IgD-negative memory B cell (primary cell): ENCODE measurements at regions not wholly inside any gene's neighbourhood (a gene's known extent, or its start where the extent isn't known, plus 50 kb on each side); places are given as distances from the start of the nearest gene placed in this dataset.
"Not testable (repeated sequence)": the region's sequence is repeated elsewhere in the genome, so short reads cannot be mapped to it uniquely, and the experiment has no call there.

Experiments
- H3K27ac Mint-ChIP-seq, 3 donors: one replicate each; pipeline ENCODE4 v1.8.0; 2020 to 2022; ENCODE audit warnings: mild to moderate bottlenecking in 3 of 3, mixed read lengths in 3 of 3, moderate library complexity in 1 of 3
- H3K27me3 Mint-ChIP-seq: one replicate; pipeline ENCODE4 v1.8.0; 2021; ENCODE audit warnings: mixed read lengths
- H3K36me3 Mint-ChIP-seq: one replicate; pipeline ENCODE4 v1.8.0; 2020; ENCODE audit warnings: mild to moderate bottlenecking, mixed read lengths
- H3K4me1 Mint-ChIP-seq, 3 donors: one replicate each; pipeline ENCODE4 v1.8.0; 2020 to 2022; ENCODE audit warnings: mixed read lengths in 3 of 3, mild to moderate bottlenecking in 1 of 3
- H3K4me3 Mint-ChIP-seq, 4 donors: one replicate each; pipeline ENCODE4 v1.8.0; 2020 to 2022; ENCODE audit warnings: mild to moderate bottlenecking in 4 of 4, mixed read lengths in 4 of 4, moderate library complexity in 3 of 4
- H3K9me3 Mint-ChIP-seq, 3 donors: one replicate each; pipeline ENCODE4 v1.8.0; 2020 to 2021; ENCODE audit warnings: mixed read lengths in 3 of 3, mild to moderate bottlenecking in 1 of 3

- peaks cover 0 to 6% (median 4%) of the 10 kb centered on the region in 3 donors for H3K9me3 Mint-ChIP-seq
- H3K27me3 Mint-ChIP-seq = no peaks in the 10 kb centered on the region
- peaks cover 13 to 14% (median 13%) of the 10 kb centered on the region in 3 donors for H3K4me1 Mint-ChIP-seq
- peak overlapping the region in 1 of 3 donors; percentile 48 for H3K27ac Mint-ChIP-seq
- no peaks in the 10 kb centered on the region for H3K36me3 Mint-ChIP-seq
- H3K4me3 Mint-ChIP-seq = peak overlapping the region in 1 of 4 donors; percentile 45
Observed at GRCh38 chr10:63977329-63977923, 456.2 kb downstream of the REEP3 start.

GRCh38 chr10:63980870-63981269 is 459.7 kb downstream of the REEP3 start:
- peak overlapping the region in 2 of 4 donors; percentile 1 to 70 for H3K4me3 Mint-ChIP-seq
- not testable (repeated sequence) for H3K27me3 Mint-ChIP-seq

DNA sequence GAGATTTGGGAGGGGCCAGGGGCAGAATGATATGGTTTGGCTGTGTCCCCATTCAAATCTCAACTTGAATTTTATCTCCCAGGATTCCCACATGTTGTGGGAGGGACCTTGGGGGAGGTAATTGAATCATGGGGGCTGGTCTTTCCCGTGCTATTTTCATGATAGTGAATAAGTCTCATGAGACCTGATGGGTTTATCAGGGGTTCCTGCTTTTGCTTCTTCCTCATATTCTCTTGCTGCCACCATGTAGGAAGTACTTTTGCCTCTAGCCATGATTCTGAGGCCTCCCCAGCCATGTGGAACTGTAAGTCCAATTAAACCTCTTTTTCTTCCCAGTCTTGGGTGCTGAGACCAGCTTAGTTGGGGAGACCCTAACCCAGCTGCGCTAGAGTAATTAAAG is 462.9 kb downstream of the REEP3 start:
- H3K27me3 Mint-ChIP-seq, H3K27ac Mint-ChIP-seq, H3K36me3 Mint-ChIP-seq, H3K9me3 Mint-ChIP-seq, H3K4me3 Mint-ChIP-seq: not testable (repeated sequence)
- H3K4me1 Mint-ChIP-seq = peaks cover 17 to 21% (median 19%) of the 10 kb centered on the region in 3 donors

More at GRCh38 chr10:63980870-63981269, 459.7 kb downstream of the REEP3 start:
- not testable (repeated sequence) for H3K36me3 Mint-ChIP-seq, H3K9me3 Mint-ChIP-seq
- H3K27ac Mint-ChIP-seq = peak overlapping the region in 1 of 3 donors; percentile 21
- peaks cover 13 to 15% (median 15%) of the 10 kb centered on the region in 3 donors for H3K4me1 Mint-ChIP-seq

GRCh38 chr10:63986536-63986935 is 465.3 kb downstream of the REEP3 start:
- Mint-ChIP-seq H3K27me3 (no peaks in the 10 kb centered on the region), H3K4me1 (peaks cover 5 to 9% (median 5%) of the 10 kb centered on the region in 3 donors), H3K36me3 (no peaks in the 10 kb centered on the region), H3K27ac (no peak overlapping the region), H3K9me3 (peaks cover 0 to 7% (median 6%) of the 10 kb centered on the region in 3 donors), H3K4me3 (peak overlapping the region in 1 of 4 donors; percentile 24)

GRCh38 chr10:63987212-63987611 is 466.0 kb downstream of the REEP3 start:
- peaks cover 0 to 5% (median 4%) of the 10 kb centered on the region in 3 donors for H3K9me3 Mint-ChIP-seq
- peaks cover 5 to 9% (median 5%) of the 10 kb centered on the region in 3 donors for H3K4me1 Mint-ChIP-seq
- H3K27ac Mint-ChIP-seq = no peak overlapping the region
- H3K4me3 Mint-ChIP-seq = no peak overlapping the region
- H3K36me3 Mint-ChIP-seq = no peaks in the 10 kb centered on the region
- H3K27me3 Mint-ChIP-seq = no peaks in the 10 kb centered on the region

DNA sequence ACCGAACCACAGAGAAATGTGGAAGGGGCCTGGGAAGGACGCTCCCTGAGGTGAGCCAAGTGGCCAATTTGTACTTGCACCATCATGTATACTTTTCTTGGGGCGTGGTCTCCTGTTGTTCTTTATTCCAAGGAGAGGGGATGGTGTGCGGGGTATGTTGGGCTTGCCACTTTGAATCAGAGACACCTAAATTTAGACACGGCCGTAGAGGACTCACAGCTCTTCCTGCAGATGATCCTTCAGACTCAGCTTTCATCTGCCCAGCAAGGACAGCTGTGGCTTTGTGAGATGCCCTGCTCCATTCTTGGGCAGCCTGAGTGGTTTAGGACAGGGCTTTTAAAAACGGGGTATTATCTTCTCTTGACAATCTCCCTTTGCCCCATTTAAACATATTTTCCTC is 473.2 kb downstream of the REEP3 start:
- H3K4me3 Mint-ChIP-seq = no peak overlapping the region
- no peaks in the 10 kb centered on the region for H3K27me3 Mint-ChIP-seq
- H3K27ac Mint-ChIP-seq = no peak overlapping the region
- no peaks in the 10 kb centered on the region for H3K4me1 Mint-ChIP-seq
- H3K9me3 Mint-ChIP-seq = peaks cover 2 to 4% (median 3%) of the 10 kb centered on the region in 3 donors
- no peaks in the 10 kb centered on the region for H3K36me3 Mint-ChIP-seq

DNA sequence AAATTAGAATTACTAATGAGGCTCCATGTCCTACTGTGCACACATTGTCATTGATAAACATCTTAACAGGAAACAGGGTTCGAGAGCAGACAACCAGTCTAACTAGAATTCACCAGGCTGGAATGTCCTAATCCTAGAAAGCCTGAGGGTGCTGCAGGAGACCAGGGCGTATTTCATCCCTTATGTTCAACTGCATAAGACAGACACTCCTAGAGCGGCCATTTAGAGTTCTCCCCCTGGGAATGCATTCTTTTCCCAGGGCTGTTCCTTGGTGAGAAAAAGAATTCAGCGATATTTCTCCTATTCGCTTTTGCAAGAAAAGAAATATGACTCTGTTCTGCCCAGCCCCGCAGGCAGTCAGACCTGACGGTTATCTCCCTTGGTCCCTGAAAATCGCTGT is 486.0 kb downstream of the REEP3 start:
- no peaks in the 10 kb centered on the region for H3K27me3 Mint-ChIP-seq
- no peak overlapping the region for H3K4me3 Mint-ChIP-seq
- H3K4me1 Mint-ChIP-seq = no peaks in the 10 kb centered on the region
- no peak overlapping the region for H3K27ac Mint-ChIP-seq
- H3K9me3 Mint-ChIP-seq = peaks cover 2 to 15% (median 4%) of the 10 kb centered on the region in 3 donors
- H3K36me3 Mint-ChIP-seq = no peaks in the 10 kb centered on the region

GRCh38 chr10:64010711-64011110 is 489.5 kb downstream of the REEP3 start:
- Mint-ChIP-seq H3K27me3 (no peaks in the 10 kb centered on the region), H3K27ac (no peak overlapping the region), H3K9me3 (peaks cover under 1 to 15% (median 2%) of the 10 kb centered on the region in 3 donors), H3K36me3 (peaks cover 1% of the 10 kb centered on the region), H3K4me1 (no peaks in the 10 kb centered on the region), H3K4me3 (no peak overlapping the region)

DNA sequence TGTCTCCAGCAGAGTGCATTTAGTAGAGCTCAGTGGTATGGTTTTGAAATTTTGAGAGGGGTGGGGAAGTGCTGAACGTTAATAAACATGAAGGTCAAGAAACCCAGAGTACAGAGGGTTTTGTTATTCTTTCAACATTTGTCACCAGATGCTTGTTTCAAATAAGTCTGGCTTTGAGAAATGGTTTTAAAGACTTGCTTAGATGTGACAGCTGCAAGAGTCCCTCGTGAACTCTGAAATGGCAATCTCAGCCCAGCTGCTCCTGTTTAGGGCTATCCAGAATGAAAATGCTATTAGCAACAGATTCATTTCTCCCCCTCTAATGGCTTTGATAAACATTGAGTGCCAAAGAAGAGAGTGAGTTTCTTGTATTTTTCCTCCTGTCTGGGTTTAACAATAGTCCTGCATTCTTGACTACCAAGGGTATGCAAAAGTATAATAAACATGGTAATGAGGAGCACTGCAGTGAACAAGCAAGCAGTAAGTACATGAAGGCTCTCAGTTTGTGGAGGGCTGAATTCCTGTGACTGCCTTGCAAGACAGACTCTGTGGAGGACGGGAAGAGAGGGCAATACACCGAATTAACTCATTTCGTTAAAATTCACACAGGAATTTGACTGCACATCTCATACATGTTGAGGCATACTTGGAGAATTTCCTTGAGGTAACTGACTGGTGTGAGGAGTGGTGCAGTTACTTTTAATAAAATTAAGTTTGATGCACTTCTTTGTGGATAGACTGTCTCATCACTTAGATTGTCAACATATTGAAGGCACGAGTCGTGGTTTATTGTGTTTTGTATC is 490.9 kb downstream of the REEP3 start:
- H3K36me3 Mint-ChIP-seq = peaks cover 1% of the 10 kb centered on the region
- no peak overlapping the region for H3K4me3 Mint-ChIP-seq
- no peaks in the 10 kb centered on the region for H3K27me3 Mint-ChIP-seq
- peaks cover 0 to 5% (median 0%) of the 10 kb centered on the region in 3 donors for H3K9me3 Mint-ChIP-seq
- no peak overlapping the region for H3K27ac Mint-ChIP-seq
- no peaks in the 10 kb centered on the region for H3K4me1 Mint-ChIP-seq

DNA sequence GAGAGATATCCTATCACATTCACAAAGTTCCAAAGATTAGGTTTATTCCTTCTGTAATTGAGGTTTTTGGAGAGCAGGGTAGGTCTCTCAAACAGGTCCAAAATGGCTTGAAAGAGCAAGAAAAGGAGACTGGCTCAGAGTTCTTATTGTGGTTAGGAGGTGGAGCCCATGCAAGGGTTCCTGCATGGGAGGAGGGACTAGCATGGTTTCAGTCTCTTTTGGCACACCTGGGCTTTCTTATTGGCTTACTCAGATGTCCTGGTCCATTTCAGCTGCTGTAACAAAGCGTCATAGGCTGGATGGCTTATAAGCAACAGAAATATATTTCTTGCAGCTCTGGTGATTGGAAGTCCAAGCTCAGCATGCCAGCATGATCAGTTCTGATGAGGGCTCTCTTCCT is 493.1 kb downstream of the REEP3 start:
- H3K27ac Mint-ChIP-seq = no peak overlapping the region
- H3K4me3 Mint-ChIP-seq = no peak overlapping the region
- H3K4me1 Mint-ChIP-seq = no peaks in the 10 kb centered on the region
- H3K9me3 Mint-ChIP-seq = peaks cover 0 to 3% (median 0%) of the 10 kb centered on the region in 3 donors
- peaks cover 2% of the 10 kb centered on the region for H3K27me3 Mint-ChIP-seq
- H3K36me3 Mint-ChIP-seq = peaks cover 1% of the 10 kb centered on the region

GRCh38 chr10:64023926-64024470 is 502.8 kb downstream of the REEP3 start:
- H3K36me3 Mint-ChIP-seq = no peaks in the 10 kb centered on the region
- H3K27me3 Mint-ChIP-seq = peaks cover 8% of the 10 kb centered on the region
- no peak overlapping the region for H3K27ac Mint-ChIP-seq

GRCh38 chr10:64033711-64034110 is 512.5 kb downstream of the REEP3 start:
- H3K9me3 Mint-ChIP-seq = no peaks in the 10 kb centered on the region
- H3K27ac Mint-ChIP-seq = no peak overlapping the region
- H3K27me3 Mint-ChIP-seq = no peaks in the 10 kb centered on the region
- H3K4me3 Mint-ChIP-seq = no peak overlapping the region
- no peaks in the 10 kb centered on the region for H3K36me3 Mint-ChIP-seq
- H3K4me1 Mint-ChIP-seq = no peaks in the 10 kb centered on the region

More at GRCh38 chr10:64023926-64024470, 502.8 kb downstream of the REEP3 start:
- H3K9me3 Mint-ChIP-seq = peaks cover 3 to 8% (median 3%) of the 10 kb centered on the region in 3 donors
- H3K4me1 Mint-ChIP-seq = no peaks in the 10 kb centered on the region
- no peak overlapping the region for H3K4me3 Mint-ChIP-seq

DNA sequence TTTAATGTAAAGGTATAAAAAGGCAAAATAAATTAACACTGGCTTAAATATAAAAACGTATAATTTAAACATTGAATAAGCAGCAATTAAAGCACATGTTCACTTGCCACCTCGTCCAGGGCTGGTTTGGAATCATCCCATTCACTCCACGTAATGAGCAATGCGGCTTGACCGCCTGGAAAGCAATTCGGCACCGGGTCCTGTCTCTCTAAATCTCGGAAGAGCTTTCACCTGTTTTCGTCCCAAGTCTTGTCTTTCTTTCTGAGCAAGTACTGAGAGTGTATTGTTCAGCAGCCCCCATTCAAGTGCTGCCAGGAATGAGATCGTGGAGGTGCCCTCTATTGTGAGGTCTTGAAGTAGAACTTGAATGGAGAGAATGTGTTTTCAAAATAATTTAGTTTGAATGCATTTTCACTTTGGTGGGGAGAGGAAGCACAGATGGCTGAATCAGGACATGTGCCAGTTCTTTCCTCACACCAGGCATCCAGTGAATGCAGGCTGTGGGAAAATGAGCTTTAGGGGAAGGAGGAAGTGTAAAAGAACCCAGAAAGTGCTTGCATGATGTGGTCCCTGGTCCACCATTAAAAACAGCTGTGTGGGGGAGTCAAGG is 515.2 kb downstream of the REEP3 start:
- peaks cover 2% of the 10 kb centered on the region for H3K36me3 Mint-ChIP-seq
- no peak overlapping the region for H3K27ac Mint-ChIP-seq
- H3K4me1 Mint-ChIP-seq = peaks cover 6 to 12% (median 8%) of the 10 kb centered on the region in 3 donors
- H3K27me3 Mint-ChIP-seq = no peaks in the 10 kb centered on the region
- no peak overlapping the region for H3K4me3 Mint-ChIP-seq
- no peaks in the 10 kb centered on the region for H3K9me3 Mint-ChIP-seq

DNA sequence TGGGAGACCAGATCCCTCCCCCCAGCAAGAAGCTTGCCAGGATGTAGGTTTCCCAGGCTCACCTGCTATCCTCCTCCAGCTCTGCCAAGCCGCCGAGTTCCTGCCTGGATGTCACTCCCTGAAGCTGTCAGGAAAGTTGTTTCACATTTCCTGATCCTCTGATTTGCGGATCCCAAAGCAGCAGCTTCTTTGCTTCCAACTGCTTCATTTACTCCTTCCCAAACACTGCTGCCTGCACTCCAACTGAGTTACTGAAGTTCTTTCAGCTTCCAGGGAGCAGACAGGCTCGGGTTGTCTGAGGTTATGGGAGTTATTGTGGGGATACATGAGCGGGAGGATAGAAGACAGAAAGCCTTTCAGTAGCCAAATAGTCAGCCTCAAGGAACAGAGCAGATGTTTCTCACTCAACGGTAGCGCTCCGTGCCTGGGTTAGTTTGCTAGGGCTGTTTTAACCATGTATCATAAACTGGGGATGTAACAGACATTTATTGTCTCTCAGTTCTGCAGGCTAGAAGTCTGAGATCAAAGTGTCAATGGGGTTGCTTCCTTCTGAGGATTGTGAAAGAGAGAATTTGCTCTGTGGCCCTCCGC is 516.0 kb downstream of the REEP3 start:
- H3K4me1 Mint-ChIP-seq = peaks cover 6 to 12% (median 8%) of the 10 kb centered on the region in 3 donors
- peaks cover 2% of the 10 kb centered on the region for H3K36me3 Mint-ChIP-seq
- H3K27ac Mint-ChIP-seq = no peak overlapping the region
- H3K27me3 Mint-ChIP-seq = no peaks in the 10 kb centered on the region
- H3K9me3 Mint-ChIP-seq = no peaks in the 10 kb centered on the region
- H3K4me3 Mint-ChIP-seq = no peak overlapping the region

DNA sequence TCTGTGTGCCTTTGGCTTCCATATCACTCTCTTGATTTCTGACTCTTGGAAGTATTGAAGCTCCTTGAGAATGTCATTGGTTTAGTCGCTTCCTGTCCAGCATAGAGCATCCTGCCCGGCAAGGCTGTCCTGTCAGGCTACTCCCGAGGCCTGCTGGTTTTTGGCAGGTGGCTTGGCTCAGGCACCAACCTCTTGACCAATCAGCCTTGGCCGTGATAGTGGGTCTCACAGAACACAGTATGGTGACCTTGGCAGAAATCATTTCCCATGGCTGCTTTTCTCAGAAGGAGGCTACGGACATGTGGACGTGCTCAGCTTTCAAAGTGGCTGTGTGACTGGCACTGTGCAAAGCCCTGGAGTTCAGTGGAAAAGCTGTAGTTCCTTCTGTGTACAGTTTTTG is 516.9 kb downstream of the REEP3 start:
- no peaks in the 10 kb centered on the region for H3K27me3 Mint-ChIP-seq
- H3K27ac Mint-ChIP-seq = no peak overlapping the region
- H3K36me3 Mint-ChIP-seq = peaks cover 2% of the 10 kb centered on the region
- H3K4me3 Mint-ChIP-seq = no peak overlapping the region
- H3K4me1 Mint-ChIP-seq = peaks cover 6 to 14% (median 8%) of the 10 kb centered on the region in 3 donors
- no peaks in the 10 kb centered on the region for H3K9me3 Mint-ChIP-seq
